Esophagus muscularis mucosa (tissue), 3 donors: ENCODE measurements at regions not wholly inside any gene's neighbourhood (a gene's known extent, or its start where the extent isn't known, plus 50 kb on each side); places are given as distances from the start of the nearest gene placed in this dataset.

Source experiments
- CTCF ChIP-seq, 3 experiments: fragments of 200-600 bp in 2 of 3; fragments of 450-650 bp in 1 of 3; sonication (generic) in 2 of 3; IDR thresholded peaks; one replicate each; pipeline ENCODE4 v1.5.1; 2017 to 2019; ENCODE audit warnings: antibody characterized with exemption in 3 of 3, mild to moderate bottlenecking in 2 of 3, moderate library complexity in 1 of 3
- POLR2A ChIP-seq: fragments of 450-650 bp; IDR thresholded peaks from one replicate; pipeline ENCODE4 v1.6.1; 2017; ENCODE audit warnings: antibody characterized with exemption, moderate library complexity, mild to moderate bottlenecking, low read depth
- POLR2AphosphoS5 ChIP-seq, 2 donors: sonication (generic); formaldehyde crosslinking; IDR thresholded peaks; one replicate each; pipeline ENCODE4 v1.6.1; 2017; ENCODE audit warnings: antibody characterized with exemption in 2 of 2

- no peak for TF ChIP-seq CTCF (IDR thresholded peaks at IDR 0.05)
- TF ChIP-seq POLR2A = no peak
- TF ChIP-seq POLR2AphosphoS5 (IDR thresholded peaks at IDR 0.05) = no peak
Measured at GRCh38 chr11:106581399-106581798, 436.9 kb downstream of the GUCY1A2 start.
